ENCODE measurements at regions not wholly inside any gene's neighbourhood (a gene's known extent, or its start where the extent isn't known, plus 50 kb on each side); places are given as distances from the start of the nearest gene placed in this dataset.

- no peak overlapping the region for H3K56ac ChIP-seq (ENCODE audit: insufficient read length, low read depth, low read length)
- H2BK15ac ChIP-seq (ENCODE audit: low read depth, low read length), result no peak overlapping the region
- H3K4me1 Mint-ChIP-seq, result peaks cover 42 to 48% of the 10 kb centered on the region in 2 experiments
- H4K5ac ChIP-seq (ENCODE audit: insufficient read length, low read depth, low read length), result no peak overlapping the region
- no peak overlapping the region for H2BK20ac ChIP-seq (ENCODE audit: low read depth, low read length, poor library complexity, severe bottlenecking)
- no peak overlapping the region for H2BK120ac ChIP-seq (ENCODE audit: low read depth, low read length, poor library complexity, severe bottlenecking)
- no peak overlapping the region for H4K8ac ChIP-seq (replicated peaks; ENCODE audit: insufficient read length, low read depth, low read length)
- H3K4me2 ChIP-seq (ENCODE audit: insufficient read depth, insufficient read length, low read length), result no peak overlapping the region
- peak; percentile 64 for DNase-seq
- peaks cover 2 to 8% of the 10 kb centered on the region in 2 experiments; a peak in 4 of 5 replicates for H3K9me3 Mint-ChIP-seq
- no peak overlapping the region for H2AK5ac ChIP-seq (ENCODE audit: insufficient read length, low read length)
- H3K79me2 ChIP-seq (ENCODE audit: insufficient read depth, low read length), result no peaks in the 10 kb centered on the region
- TF ChIP-seq CTCF (conservative IDR thresholded peaks at IDR 0.05), result no peak
- no peak overlapping the region for H3K27ac ChIP-seq (ENCODE audit: insufficient read length, low read depth, low read length)
- no peaks in the 10 kb centered on the region for H3K9me3 ChIP-seq (ENCODE audit: control insufficient read depth, low read depth, low read length)
- H3K4ac ChIP-seq (ENCODE audit: low read depth, low read length), result no peak overlapping the region
- H3K14ac ChIP-seq (ENCODE audit: insufficient read depth, low read length), result no peak overlapping the region
- H4K20me1 ChIP-seq (ENCODE audit: control insufficient read depth, insufficient read depth, insufficient read length), result no peaks in the 10 kb centered on the region
- WGBS (ENCODE audit: extremely low coverage, insufficient read length, low lambda C conversion rate), result no CpG with 5 or more reads among the region's 11 CpGs
- H3T11ph ChIP-seq (ENCODE audit: low read length), result no peak overlapping the region
- no peak overlapping the region for H3K9ac ChIP-seq (ENCODE audit: extremely low read depth, insufficient read length, low read length)
- no peak overlapping the region; a peak in 1 of 5 replicates for H3K4me3 Mint-ChIP-seq
- H3K27me3 ChIP-seq (ENCODE audit: insufficient read depth, low read length), result no peaks in the 10 kb centered on the region
- H3K27me3 Mint-ChIP-seq (ENCODE audit: low read depth), result peaks cover 22% of the 10 kb centered on the region
- no peaks in the 10 kb centered on the region for H3K79me1 ChIP-seq (ENCODE audit: insufficient read depth, low read depth, low read length, poor library complexity, severe bottlenecking)
- peak overlapping the region; percentile 10 to 98 (median 62); a peak in 3 of 7 replicates for H3K27ac Mint-ChIP-seq
- peaks cover 9% of the 10 kb centered on the region; the same call in 1 of the 2 replicates for H3K4me1 ChIP-seq (ENCODE audit: insufficient read depth, low read length)
- H3K36me3 Mint-ChIP-seq (ENCODE audit: insufficient read depth in 1 of 3, low read depth in 3 of 3), result peaks cover 0 to 8% (median 3%) of the 10 kb centered on the region in 3 experiments; a peak in 5 of 7 replicates
- H4K91ac ChIP-seq (ENCODE audit: insufficient read length, low read depth, low read length), result no peak overlapping the region
- no peak overlapping the region for H2BK12ac ChIP-seq (ENCODE audit: insufficient read length, low read depth, low read length)
- no peak overlapping the region for H2BK5ac ChIP-seq (ENCODE audit: insufficient read length, low read length)
- no peaks in the 10 kb centered on the region for H3K23me2 ChIP-seq (ENCODE audit: insufficient read length, low read depth, low read length, poor library complexity, severe bottlenecking)
- H2AFZ ChIP-seq (ENCODE audit: low read length), result no peak overlapping the region
- no peak overlapping the region for H3K23ac ChIP-seq (ENCODE audit: insufficient read length, low read depth, low read length)
- no peak overlapping the region for H3K18ac ChIP-seq (ENCODE audit: insufficient read length, low read depth, low read length)
Measured at GRCh38 chr1:234913771-234914170, 214.9 kb downstream of the TOMM20 start.

Data from H9 (cell line).